ENCODE measurements at regions not wholly inside any gene's neighbourhood (a gene's known extent, or its start where the extent isn't known, plus 50 kb on each side); places are given as distances from the start of the nearest gene placed in this dataset.

- DNase-seq (ENCODE audit: low read depth in 1 of 2, low spot score in 1 of 2), result no peak
- H3K9me3 ChIP-seq, result no peaks in the 10 kb centered on the region
- no peaks in the 10 kb centered on the region for H3K4me1 ChIP-seq
- H3K4me3 ChIP-seq, result no peak overlapping the region
- ATAC-seq, result peak in 1 of 2 experiments; percentile 61; a peak in 2 of 6 replicates
- WGBS (ENCODE audit: missing lambda C conversion rate), result 7% methylated on average over 10 of the region's 13 CpGs
- TF ChIP-seq, protein P1, sequence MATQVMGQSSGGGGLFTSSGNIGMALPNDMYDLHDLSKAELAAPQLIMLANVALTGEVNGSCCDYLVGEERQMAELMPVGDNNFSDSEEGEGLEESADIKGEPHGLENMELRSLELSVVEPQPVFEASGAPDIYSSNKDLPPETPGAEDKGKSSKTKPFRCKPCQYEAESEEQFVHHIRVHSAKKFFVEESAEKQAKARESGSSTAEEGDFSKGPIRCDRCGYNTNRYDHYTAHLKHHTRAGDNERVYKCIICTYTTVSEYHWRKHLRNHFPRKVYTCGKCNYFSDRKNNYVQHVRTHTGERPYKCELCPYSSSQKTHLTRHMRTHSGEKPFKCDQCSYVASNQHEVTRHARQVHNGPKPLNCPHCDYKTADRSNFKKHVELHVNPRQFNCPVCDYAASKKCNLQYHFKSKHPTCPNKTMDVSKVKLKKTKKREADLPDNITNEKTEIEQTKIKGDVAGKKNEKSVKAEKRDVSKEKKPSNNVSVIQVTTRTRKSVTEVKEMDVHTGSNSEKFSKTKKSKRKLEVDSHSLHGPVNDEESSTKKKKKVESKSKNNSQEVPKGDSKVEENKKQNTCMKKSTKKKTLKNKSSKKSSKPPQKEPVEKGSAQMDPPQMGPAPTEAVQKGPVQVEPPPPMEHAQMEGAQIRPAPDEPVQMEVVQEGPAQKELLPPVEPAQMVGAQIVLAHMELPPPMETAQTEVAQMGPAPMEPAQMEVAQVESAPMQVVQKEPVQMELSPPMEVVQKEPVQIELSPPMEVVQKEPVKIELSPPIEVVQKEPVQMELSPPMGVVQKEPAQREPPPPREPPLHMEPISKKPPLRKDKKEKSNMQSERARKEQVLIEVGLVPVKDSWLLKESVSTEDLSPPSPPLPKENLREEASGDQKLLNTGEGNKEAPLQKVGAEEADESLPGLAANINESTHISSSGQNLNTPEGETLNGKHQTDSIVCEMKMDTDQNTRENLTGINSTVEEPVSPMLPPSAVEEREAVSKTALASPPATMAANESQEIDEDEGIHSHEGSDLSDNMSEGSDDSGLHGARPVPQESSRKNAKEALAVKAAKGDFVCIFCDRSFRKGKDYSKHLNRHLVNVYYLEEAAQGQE (IDR thresholded peaks at IDR 0.05), result no peak
- no peak for TF ChIP-seq E2F6 (IDR thresholded peaks at IDR 0.05; ENCODE audit: borderline replicate concordance, low read depth)
- no peak for TF ChIP-seq HMGXB4 (CRISPR knock-in tag; IDR thresholded peaks at IDR 0.05; ENCODE audit: borderline replicate concordance)
- no peak for TF ChIP-seq KDM5A (IDR thresholded peaks at IDR 0.05)
- TF ChIP-seq RCOR1 (IDR thresholded peaks at IDR 0.05; ENCODE audit: low read depth, low read length), result no peak
- TF ChIP-seq ZSCAN20 (CRISPR knock-in tag; IDR thresholded peaks at IDR 0.05), result no peak
- no peak for TF ChIP-seq NPAS2 (CRISPR knock-in tag; IDR thresholded peaks at IDR 0.05; ENCODE audit: borderline replicate concordance)
- TF ChIP-seq, protein P2, sequence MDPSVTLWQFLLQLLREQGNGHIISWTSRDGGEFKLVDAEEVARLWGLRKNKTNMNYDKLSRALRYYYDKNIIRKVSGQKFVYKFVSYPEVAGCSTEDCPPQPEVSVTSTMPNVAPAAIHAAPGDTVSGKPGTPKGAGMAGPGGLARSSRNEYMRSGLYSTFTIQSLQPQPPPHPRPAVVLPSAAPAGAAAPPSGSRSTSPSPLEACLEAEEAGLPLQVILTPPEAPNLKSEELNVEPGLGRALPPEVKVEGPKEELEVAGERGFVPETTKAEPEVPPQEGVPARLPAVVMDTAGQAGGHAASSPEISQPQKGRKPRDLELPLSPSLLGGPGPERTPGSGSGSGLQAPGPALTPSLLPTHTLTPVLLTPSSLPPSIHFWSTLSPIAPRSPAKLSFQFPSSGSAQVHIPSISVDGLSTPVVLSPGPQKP (IDR thresholded peaks at IDR 0.05; ENCODE audit: low read depth, low read length), result no peak
- TF ChIP-seq HOXB5 (CRISPR knock-in tag; IDR thresholded peaks at IDR 0.05), result no peak
- no peak for TF ChIP-seq KDM1A (IDR thresholded peaks at IDR 0.05; ENCODE audit: low read depth)
- TF ChIP-seq HEYL (CRISPR knock-in tag; IDR thresholded peaks at IDR 0.05), result no peak
- no peak for TF ChIP-seq ZNF302 (CRISPR knock-in tag; IDR thresholded peaks at IDR 0.05)
- H3K27ac ChIP-seq, result no peak overlapping the region
- ChIA-PET CTCF (no interaction called here), POLR2A (no interaction called here)
- no peak for FAIRE-seq
- peak overlapping the region; percentile 16; the same call in 1 of the 3 replicates for H3K4me2 ChIP-seq
These were observed 154.2 kb upstream of the TYRP1 start for GRCh38 chr9:12538842-12539579.

GRCh38 chr9:12539580-12539975 is 153.6 kb upstream of the TYRP1 start:
- ATAC-seq, result no peak
- no peak for TF ChIP-seq POLR2A (IDR thresholded peaks at IDR 0.05; ENCODE audit: low read length)
- TF ChIP-seq, protein P1 (IDR thresholded peaks at IDR 0.05), result no peak
- TF ChIP-seq TFCP2L1 (CRISPR knock-in tag; IDR thresholded peaks at IDR 0.05), result no peak
- no peak for TF ChIP-seq HOXB5 (CRISPR knock-in tag; IDR thresholded peaks at IDR 0.05)
- TF ChIP-seq E2F6 (IDR thresholded peaks at IDR 0.05; ENCODE audit: borderline replicate concordance, low read depth), result no peak
- no peak for TF ChIP-seq BHLHE40 (IDR thresholded peaks at IDR 0.05; ENCODE audit: low read depth, low read length)
- TF ChIP-seq HOXA7 (CRISPR knock-in tag; IDR thresholded peaks at IDR 0.05), result no peak
- TF ChIP-seq HOXB13 (CRISPR knock-in tag; IDR thresholded peaks at IDR 0.05; ENCODE audit: low read depth), result no peak
- TF ChIP-seq TP53 (CRISPR knock-in tag; IDR thresholded peaks at IDR 0.05), result no peak
- TF ChIP-seq HMGXB4 (CRISPR knock-in tag; IDR thresholded peaks at IDR 0.05; ENCODE audit: borderline replicate concordance), result no peak
- no peak for TF ChIP-seq RCOR1 (IDR thresholded peaks at IDR 0.05; ENCODE audit: low read depth, low read length)
- TF ChIP-seq CHD4 (IDR thresholded peaks at IDR 0.05; ENCODE audit: borderline replicate concordance), result no peak
- no peak for TF ChIP-seq KDM5A (IDR thresholded peaks at IDR 0.05)
- Histone ChIP-seq H3K4me2 (peak overlapping the region; percentile 16; the same call in 1 of the 3 replicates), H3K4me1 (no peaks in the 10 kb centered on the region), H3K4me3 (no peak overlapping the region), H3K27ac (no peak overlapping the region), H3K9me3 (no peaks in the 10 kb centered on the region)
- CTCF ChIA-PET, result no interaction called here
- POLR2A ChIA-PET, result no interaction called here
- WGBS (ENCODE audit: missing lambda C conversion rate), result 35% methylated on average over 4 of the region's 4 CpGs
- DNase-seq (ENCODE audit: low read depth in 1 of 2, low spot score in 1 of 2), result no peak
- no peak for FAIRE-seq

Data from A549 (cell line).